GM21367 (cell line): ENCODE measurements at regions not wholly inside any gene's neighbourhood (a gene's known extent, or its start where the extent isn't known, plus 50 kb on each side); places are given as distances from the start of the nearest gene placed in this dataset.

Experiments
- ATAC-seq: cut with Tn5 transposase; IDR thresholded peaks from one replicate; pipeline ENCODE4 v1.9.1; 2021; ENCODE audit not compliant: unreplicated experiment

- no peak for ATAC-seq
These were observed 460.0 kb downstream of the FUT8 start for GRCh38 chr14:65872536-65872935.

- no peak for ATAC-seq
These were observed 464.6 kb downstream of the FUT8 start for GRCh38 chr14:65877166-65877565.

- ATAC-seq, result no peak
These were observed 465.1 kb downstream of the FUT8 start for GRCh38 chr14:65877624-65878023.

GRCh38 chr14:65878586-65878985 lies 466.1 kb downstream of the FUT8 start:
- no peak for ATAC-seq

GRCh38 chr14:65879248-65880009 lies 466.9 kb downstream of the FUT8 start:
- ATAC-seq, result no peak

- ATAC-seq, result no peak
These were observed 468.0 kb downstream of the FUT8 start for GRCh38 chr14:65880507-65880906.

- ATAC-seq, result no peak
These were observed 469.1 kb downstream of the FUT8 start for GRCh38 chr14:65881642-65882041.

GRCh38 chr14:65888677-65889076 lies 476.1 kb downstream of the FUT8 start:
- ATAC-seq, result no peak

GRCh38 chr14:65892315-65892714 lies 479.8 kb downstream of the FUT8 start:
- ATAC-seq, result no peak

- no peak for ATAC-seq
These were observed 487.6 kb downstream of the FUT8 start for GRCh38 chr14:65900164-65900563.

- no peak for ATAC-seq
These were observed 489.1 kb downstream of the FUT8 start for GRCh38 chr14:65901595-65901994.

GRCh38 chr14:65904988-65905387 lies 492.5 kb downstream of the FUT8 start:
- no peak for ATAC-seq

GRCh38 chr14:65906344-65906743 lies 493.8 kb downstream of the FUT8 start:
- no peak for ATAC-seq

GRCh38 chr14:65906948-65907347 lies 494.4 kb downstream of the FUT8 start:
- no peak for ATAC-seq

GRCh38 chr14:65910108-65910786 lies 497.7 kb downstream of the FUT8 start:
- no peak for ATAC-seq

GRCh38 chr14:65915125-65915524 lies 502.6 kb downstream of the FUT8 start:
- ATAC-seq, result no peak

- no peak for ATAC-seq
These were observed 503.5 kb downstream of the FUT8 start for GRCh38 chr14:65916055-65916454.

- ATAC-seq, result no peak
These were observed 508.5 kb downstream of the FUT8 start for GRCh38 chr14:65920996-65921395.

- no peak for ATAC-seq
These were observed 509.6 kb downstream of the FUT8 start for GRCh38 chr14:65922142-65922541.

GRCh38 chr14:65926504-65926903 lies 514.0 kb downstream of the FUT8 start:
- ATAC-seq, result no peak

GRCh38 chr14:65926935-65927700 lies 514.6 kb downstream of the FUT8 start:
- no peak for ATAC-seq

GRCh38 chr14:65927931-65928356 lies 515.4 kb downstream of the FUT8 start:
- ATAC-seq, result no peak
